H9 (cell line): ENCODE measurements at regions not wholly inside any gene's neighbourhood (a gene's known extent, or its start where the extent isn't known, plus 50 kb on each side); places are given as distances from the start of the nearest gene placed in this dataset.

Source experiments
- DNase-seq: peaks from one replicate; pipeline ENCODE4 v3.0.0-alpha.2; 2017
- H2AFZ ChIP-seq: one replicate; pipeline ENCODE4 v1.6.1; 2013; ENCODE audit warnings: mild to moderate bottlenecking, low read length, control low read depth, moderate library complexity
- H2AK5ac ChIP-seq: 2 replicates; pipeline ENCODE4 v1.6.1; 2013; ENCODE audit warnings: low read length, control low read depth, mixed read lengths; ENCODE audit not compliant: insufficient read length
- H2BK120ac ChIP-seq: one replicate; pipeline ENCODE4 v1.6.1; 2013; ENCODE audit warnings: low read depth, mild to moderate bottlenecking, low read length, control low read depth, inconsistent platforms; ENCODE audit not compliant: poor library complexity, severe bottlenecking
- H2BK12ac ChIP-seq: 2 replicates; pipeline ENCODE4 v1.6.1; 2013; ENCODE audit warnings: low read length, control low read depth, mixed read lengths, low read depth; ENCODE audit not compliant: insufficient read length
- H2BK15ac ChIP-seq: 2 replicates; pipeline ENCODE4 v1.6.1; 2013; ENCODE audit warnings: low read depth, low read length, control low read depth
- H2BK20ac ChIP-seq: one replicate; pipeline ENCODE4 v1.6.1; 2013; ENCODE audit warnings: low read depth, mild to moderate bottlenecking, low read length, control low read depth, inconsistent platforms; ENCODE audit not compliant: poor library complexity, severe bottlenecking
- H2BK5ac ChIP-seq: 2 replicates; pipeline ENCODE4 v1.6.1; 2013; ENCODE audit warnings: low read length, control low read depth, mixed read lengths; ENCODE audit not compliant: insufficient read length
- H3K14ac ChIP-seq: 2 replicates; pipeline ENCODE4 v1.6.1; 2013; ENCODE audit warnings: low read length, control low read depth; ENCODE audit not compliant: insufficient read depth
- H3K18ac ChIP-seq: 2 replicates; pipeline ENCODE4 v1.6.1; 2013; ENCODE audit warnings: low read depth, mild to moderate bottlenecking, mixed read lengths, low read length, control low read depth; ENCODE audit not compliant: insufficient read length
- H3K23ac ChIP-seq: 2 replicates; pipeline ENCODE4 v1.6.1; 2013; ENCODE audit warnings: low read length, control low read depth, mixed read lengths, low read depth; ENCODE audit not compliant: insufficient read length
- H3K23me2 ChIP-seq: 2 replicates; pipeline ENCODE4 v1.6.1; 2013; ENCODE audit warnings: low read depth, mild to moderate bottlenecking, mixed read lengths, low read length, control low read depth; ENCODE audit not compliant: insufficient read length, poor library complexity, severe bottlenecking
- H3K27ac ChIP-seq: 2 replicates; pipeline ENCODE4 v1.5.1; 2013; ENCODE audit warnings: low read length, control low read depth, mixed read lengths, low read depth; ENCODE audit not compliant: insufficient read length
- H3K27me3 ChIP-seq: 2 replicates; pipeline ENCODE4 v1.6.1; 2013; ENCODE audit warnings: low read length, control low read depth, inconsistent platforms; ENCODE audit not compliant: insufficient read depth
- H3K4ac ChIP-seq: 2 replicates; pipeline ENCODE4 v1.6.1; 2013; ENCODE audit warnings: low read depth, mild to moderate bottlenecking, control low read depth, inconsistent platforms, low read length, moderate library complexity
- H3K4me1 ChIP-seq: 2 replicates; pipeline ENCODE4 v1.6.1; 2013; ENCODE audit warnings: low read length, control low read depth, inconsistent platforms; ENCODE audit not compliant: insufficient read depth
- H3K4me2 ChIP-seq: 2 replicates; pipeline ENCODE4 v1.6.1; 2013; ENCODE audit warnings: low read length, control low read depth, mixed read lengths; ENCODE audit not compliant: insufficient read length, insufficient read depth
- H3K56ac ChIP-seq: 2 replicates; pipeline ENCODE4 v1.6.1; 2013; ENCODE audit warnings: low read depth, mild to moderate bottlenecking, mixed read lengths, low read length, control low read depth; ENCODE audit not compliant: insufficient read length
- H3K79me1 ChIP-seq: 2 replicates; pipeline ENCODE4 v1.6.1; 2013; ENCODE audit warnings: low read depth, mild to moderate bottlenecking, moderate library complexity, low read length, control low read depth, inconsistent platforms; ENCODE audit not compliant: insufficient read depth, poor library complexity, severe bottlenecking
- H3K79me2 ChIP-seq: 2 replicates; pipeline ENCODE4 v1.6.1; 2013; ENCODE audit warnings: low read length, control low read depth, inconsistent platforms; ENCODE audit not compliant: insufficient read depth
- H3K9ac ChIP-seq: 2 replicates; pipeline ENCODE4 v1.6.1; 2013; ENCODE audit warnings: low read length, control low read depth, mixed read lengths; ENCODE audit not compliant: insufficient read length; ENCODE audit errors: extremely low read depth
- H3K9me3 ChIP-seq: one replicate; pipeline ENCODE4 v1.6.1; 2013; ENCODE audit warnings: low read depth, low read length, inconsistent platforms; ENCODE audit not compliant: control insufficient read depth
- H3T11ph ChIP-seq: one replicate; pipeline ENCODE4 v1.6.1; 2013; ENCODE audit warnings: mild to moderate bottlenecking, low read length, control low read depth, inconsistent platforms
- H4K20me1 ChIP-seq: one replicate; pipeline ENCODE4 v1.6.1; 2013; ENCODE audit not compliant: control insufficient read depth, insufficient read length, insufficient read depth
- H4K5ac ChIP-seq: 2 replicates; pipeline ENCODE4 v1.6.1; 2013; ENCODE audit warnings: low read depth, mild to moderate bottlenecking, mixed read lengths, low read length, control low read depth; ENCODE audit not compliant: insufficient read length
- H4K8ac ChIP-seq: replicated peaks from 2 replicates; pipeline ENCODE4 v1.6.1; 2013; ENCODE audit warnings: low read length, control low read depth, mixed read lengths, low read depth; ENCODE audit not compliant: insufficient read length
- H4K91ac ChIP-seq: 2 replicates; pipeline ENCODE4 v1.6.1; 2013; ENCODE audit warnings: low read depth, mild to moderate bottlenecking, moderate library complexity, mixed read lengths, low read length, control low read depth; ENCODE audit not compliant: insufficient read length
- H3K27ac Mint-ChIP-seq, 3 experiments: 2 replicates in 2 of 3; 3 replicates in 1 of 3; pipeline ENCODE4 v1.8.0; 2020 to 2021; ENCODE audit warnings: mixed read lengths in 3 of 3, mild to moderate bottlenecking in 1 of 3, moderate library complexity in 1 of 3
- H3K27me3 Mint-ChIP-seq: 2 replicates; pipeline ENCODE4 v1.8.0; 2021; ENCODE audit warnings: low read depth, mild to moderate bottlenecking, moderate library complexity, mixed read lengths
- H3K36me3 Mint-ChIP-seq, 3 experiments: 2 replicates in 2 of 3; 3 replicates in 1 of 3; pipeline ENCODE4 v1.8.0; 2020 to 2021; ENCODE audit warnings: low read depth in 3 of 3, mixed read lengths in 3 of 3; ENCODE audit not compliant: insufficient read depth in 1 of 3
- H3K4me1 Mint-ChIP-seq, 2 experiments: 2 replicates each; pipeline ENCODE4 v1.8.0; 2020; ENCODE audit warnings: mixed read lengths in 2 of 2
- H3K4me3 Mint-ChIP-seq, 2 experiments: 2 replicates in 1 of 2; 3 replicates in 1 of 2; pipeline ENCODE4 v1.8.0; 2020 to 2021; ENCODE audit warnings: mild to moderate bottlenecking in 2 of 2, mixed read lengths in 2 of 2, moderate library complexity in 1 of 2
- H3K9me3 Mint-ChIP-seq, 2 experiments: 2 replicates in 1 of 2; 3 replicates in 1 of 2; pipeline ENCODE4 v1.8.0; 2020; ENCODE audit warnings: mild to moderate bottlenecking in 2 of 2, mixed read lengths in 2 of 2, moderate library complexity in 1 of 2
- WGBS: extraction: QIAGEN DNeasy Blood & Tissue Kit; methylation state at CpG from one replicate; pipeline ENCODE4 v1.1.7; 2013; ENCODE audit warnings: missing lambda C conversion rate, low lambda C conversion rate, mixed read lengths; ENCODE audit not compliant: insufficient read length; ENCODE audit errors: extremely low coverage; 5-methylcytosine and 5-hydroxymethylcytosine counted together
- TF ChIP-seq, protein P1 (sequence below): fragments of 200-600 bp; sonication (generic); conservative IDR thresholded peaks from 3 replicates; pipeline ENCODE4 v1.8.0; 2021; ENCODE audit warnings: antibody characterized with exemption, mild to moderate bottlenecking

DNA sequence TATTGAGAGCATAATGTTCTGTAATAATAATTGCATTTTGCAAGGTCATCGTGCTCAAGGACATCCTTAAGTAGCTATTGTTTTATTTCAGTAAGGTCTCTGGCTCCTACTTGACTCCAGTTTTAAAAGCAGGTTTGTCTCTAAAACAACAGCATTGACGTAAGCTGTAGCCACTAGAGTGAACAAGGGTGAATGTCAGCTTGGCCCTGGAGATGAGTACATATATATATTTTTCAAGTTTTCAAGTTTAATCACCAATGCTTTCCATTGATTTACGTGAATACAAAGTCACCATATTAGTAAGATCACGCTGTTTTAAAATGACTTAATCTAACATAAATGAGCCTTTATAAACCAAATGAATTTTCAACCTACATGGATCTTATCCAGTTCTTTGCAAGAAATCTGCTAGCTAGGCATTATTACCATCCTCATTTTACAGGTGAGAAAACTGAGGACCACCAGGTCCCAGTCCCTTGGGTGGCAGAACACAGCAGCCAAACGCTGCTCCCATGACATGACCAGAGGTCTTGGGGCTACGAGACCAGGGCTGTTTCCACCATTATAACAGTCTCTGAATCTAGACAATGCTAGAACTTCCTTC lies 57.2 kb upstream of the ELMO1 start:
- no peaks in the 10 kb centered on the region for H3K9me3 ChIP-seq
- no peak for DNase-seq
- H3K79me2 ChIP-seq, result no peaks in the 10 kb centered on the region
- no peaks in the 10 kb centered on the region for H3K23me2 ChIP-seq
- H3K27me3 ChIP-seq, result no peaks in the 10 kb centered on the region
- H2BK5ac ChIP-seq, result no peak overlapping the region
- no peak overlapping the region for H2BK20ac ChIP-seq
- no peak overlapping the region for H3T11ph ChIP-seq
- H3K56ac ChIP-seq, result no peak overlapping the region
- no peak overlapping the region for H3K27ac Mint-ChIP-seq
- H3K4me1 ChIP-seq, result no peaks in the 10 kb centered on the region
- H4K5ac ChIP-seq, result no peak overlapping the region
- no peaks in the 10 kb centered on the region for H3K36me3 Mint-ChIP-seq
- H4K20me1 ChIP-seq, result no peaks in the 10 kb centered on the region
- H2BK12ac ChIP-seq, result no peak overlapping the region
- H2AK5ac ChIP-seq, result no peak overlapping the region
- no peak overlapping the region for H3K23ac ChIP-seq
- H3K18ac ChIP-seq, result no peak overlapping the region
- peaks cover 0 to 3% of the 10 kb centered on the region in 2 experiments; a peak in 2 of 4 replicates for H3K4me1 Mint-ChIP-seq
- no peak overlapping the region for H4K8ac ChIP-seq
- no peak overlapping the region for H3K4me2 ChIP-seq
- H2BK120ac ChIP-seq, result no peak overlapping the region
- H2AFZ ChIP-seq, result no peak overlapping the region
- TF ChIP-seq, protein P1, sequence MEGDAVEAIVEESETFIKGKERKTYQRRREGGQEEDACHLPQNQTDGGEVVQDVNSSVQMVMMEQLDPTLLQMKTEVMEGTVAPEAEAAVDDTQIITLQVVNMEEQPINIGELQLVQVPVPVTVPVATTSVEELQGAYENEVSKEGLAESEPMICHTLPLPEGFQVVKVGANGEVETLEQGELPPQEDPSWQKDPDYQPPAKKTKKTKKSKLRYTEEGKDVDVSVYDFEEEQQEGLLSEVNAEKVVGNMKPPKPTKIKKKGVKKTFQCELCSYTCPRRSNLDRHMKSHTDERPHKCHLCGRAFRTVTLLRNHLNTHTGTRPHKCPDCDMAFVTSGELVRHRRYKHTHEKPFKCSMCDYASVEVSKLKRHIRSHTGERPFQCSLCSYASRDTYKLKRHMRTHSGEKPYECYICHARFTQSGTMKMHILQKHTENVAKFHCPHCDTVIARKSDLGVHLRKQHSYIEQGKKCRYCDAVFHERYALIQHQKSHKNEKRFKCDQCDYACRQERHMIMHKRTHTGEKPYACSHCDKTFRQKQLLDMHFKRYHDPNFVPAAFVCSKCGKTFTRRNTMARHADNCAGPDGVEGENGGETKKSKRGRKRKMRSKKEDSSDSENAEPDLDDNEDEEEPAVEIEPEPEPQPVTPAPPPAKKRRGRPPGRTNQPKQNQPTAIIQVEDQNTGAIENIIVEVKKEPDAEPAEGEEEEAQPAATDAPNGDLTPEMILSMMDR, result no peak
- no peak overlapping the region for H3K4ac ChIP-seq
- H3K9me3 Mint-ChIP-seq, result no peaks in the 10 kb centered on the region
- no peak overlapping the region for H4K91ac ChIP-seq
- no peak overlapping the region for H3K27ac ChIP-seq
- no CpG with 5 or more reads among the region's 6 CpGs for WGBS
- no peak overlapping the region for H3K9ac ChIP-seq
- no peak overlapping the region for H2BK15ac ChIP-seq
- H3K4me3 Mint-ChIP-seq, result no peak overlapping the region
- no peaks in the 10 kb centered on the region for H3K79me1 ChIP-seq
- H3K14ac ChIP-seq, result no peak overlapping the region
- no peaks in the 10 kb centered on the region for H3K27me3 Mint-ChIP-seq
